WTC11 (cell line): ENCODE measurements at regions not wholly inside any gene's neighbourhood (a gene's known extent, or its start where the extent isn't known, plus 50 kb on each side); places are given as distances from the start of the nearest gene placed in this dataset.

Source experiments
- ATAC-seq: fragments of 200-7000 bp; cut with Tn5 transposase; 2 replicates; pipeline ENCODE4 v1.10.0; 2021; ENCODE audit warnings: mild to moderate bottlenecking, moderate library complexity
- CTCF ChIA-PET: fragments of 300-600 bp; sonication (Branson Sonifier 250); formaldehyde crosslinking; loops from one replicate; lab custom pipeline; 2021; ENCODE audit warnings: antibody characterized with exemption; lab: Charles Lee
- POLR2A ChIA-PET: fragments of 350-600 bp; sonication (Branson Sonifier 250); formaldehyde crosslinking; loops from one replicate; lab custom pipeline; 2021; ENCODE audit warnings: antibody characterized with exemption; lab: Charles Lee
- DNase-seq: peaks from one replicate; pipeline ENCODE4 v3.0.0; 2021; ENCODE audit warnings: low spot score
- H3K27ac Mint-ChIP-seq: 2 replicates; pipeline ENCODE4 v1.8.0; 2021; ENCODE audit warnings: mixed read lengths
- H3K27me3 Mint-ChIP-seq: 2 replicates; pipeline ENCODE4 v1.8.0; 2021; ENCODE audit warnings: low read depth, mild to moderate bottlenecking, moderate library complexity, mixed read lengths
- H3K36me3 Mint-ChIP-seq: 2 replicates; pipeline ENCODE4 v1.8.0; 2021; ENCODE audit warnings: mixed read lengths
- H3K4me1 Mint-ChIP-seq: 2 replicates; pipeline ENCODE4 v1.8.0; 2022; ENCODE audit warnings: mixed read lengths
- H3K4me3 Mint-ChIP-seq: 2 replicates; pipeline ENCODE4 v1.8.0; 2021; ENCODE audit warnings: mild to moderate bottlenecking, moderate library complexity, mixed read lengths
- H3K9me3 Mint-ChIP-seq: 2 replicates; pipeline ENCODE4 v1.8.0; 2021; ENCODE audit warnings: mixed read lengths
- ATF2 ChIP-seq: sonication (generic); formaldehyde crosslinking; IDR thresholded peaks from 2 replicates; pipeline ENCODE4 v1.8.1; 2022; ENCODE audit warnings: low read depth, missing genetic modification reagents, borderline replicate concordance
- CDX4 ChIP-seq: fragments of 250-450 bp; sonication (Bioruptor Pico); IDR thresholded peaks from 2 replicates; pipeline ENCODE4 v1.9.0; 2021; ENCODE audit warnings: moderate library complexity, mild to moderate bottlenecking, inconsistent platforms, borderline replicate concordance
- ELF4 ChIP-seq: sonication (generic); formaldehyde crosslinking; IDR thresholded peaks from 2 replicates; pipeline ENCODE4 v1.8.1; 2022; ENCODE audit warnings: low read depth, mild to moderate bottlenecking, moderate library complexity, missing genetic modification reagents
- FOXP4 ChIP-seq: sonication (generic); formaldehyde crosslinking; IDR thresholded peaks from 2 replicates; pipeline ENCODE4 v1.8.0; 2022; ENCODE audit warnings: mild to moderate bottlenecking, missing genetic modification reagents
- GRHL2 ChIP-seq: fragments of 250-450 bp; sonication (Bioruptor Pico); IDR thresholded peaks from 2 replicates; pipeline ENCODE4 v1.8.0; 2022; ENCODE audit warnings: mild to moderate bottlenecking, moderate library complexity; ENCODE audit not compliant: insufficient replicate concordance, severe bottlenecking
- KAT7 ChIP-seq: sonication (generic); formaldehyde crosslinking; IDR thresholded peaks from 2 replicates; pipeline ENCODE4 v1.8.1; 2023; ENCODE audit warnings: missing genetic modification reagents, mild to moderate bottlenecking, borderline replicate concordance
- MXD4 ChIP-seq: fragments of 250-450 bp; sonication (Bioruptor Pico); IDR thresholded peaks from 2 replicates; pipeline ENCODE4 v1.8.0; 2021; ENCODE audit warnings: mild to moderate bottlenecking, moderate library complexity, borderline replicate concordance
- NFYB ChIP-seq: sonication (generic); formaldehyde crosslinking; conservative IDR thresholded peaks from 2 replicates; pipeline ENCODE4 v1.8.0; 2022; ENCODE audit warnings: low read depth, missing genetic modification reagents
- SMAD3 ChIP-seq: sonication (generic); formaldehyde crosslinking; IDR thresholded peaks from 2 replicates; pipeline ENCODE4 v1.8.0; 2022; ENCODE audit warnings: missing genetic modification reagents, mild to moderate bottlenecking, borderline replicate concordance
- STAT6 ChIP-seq: sonication (generic); formaldehyde crosslinking; conservative IDR thresholded peaks from 2 replicates; pipeline ENCODE4 v1.8.1; 2023; ENCODE audit warnings: mild to moderate bottlenecking, low read depth, missing genetic modification reagents, moderate library complexity
- TEAD4 ChIP-seq: sonication (generic); formaldehyde crosslinking; IDR thresholded peaks from 2 replicates; pipeline ENCODE4 v1.8.0; 2022; ENCODE audit warnings: mild to moderate bottlenecking, missing genetic modification reagents
- ZNF121 ChIP-seq: sonication (generic); formaldehyde crosslinking; IDR thresholded peaks from 2 replicates; pipeline ENCODE4 v1.8.0; 2023; ENCODE audit warnings: missing genetic modification reagents
- ZNF416 ChIP-seq: fragments of 250-450 bp; sonication (Bioruptor Pico); IDR thresholded peaks from 2 replicates; pipeline ENCODE4 v1.9.0; 2021; ENCODE audit warnings: mild to moderate bottlenecking, inconsistent platforms
- ZNF532 ChIP-seq: fragments of 250-450 bp; sonication (Bioruptor Pico); IDR thresholded peaks from 2 replicates; pipeline ENCODE4 v1.9.0; 2021; ENCODE audit warnings: mild to moderate bottlenecking, borderline replicate concordance
- ZSCAN18 ChIP-seq: fragments of 250-450 bp; sonication (Bioruptor Pico); IDR thresholded peaks from 2 replicates; pipeline ENCODE4 v2.1.2; 2022; ENCODE audit warnings: mild to moderate bottlenecking, moderate library complexity
- TF ChIP-seq, protein P1 (sequence below): sonication (generic); formaldehyde crosslinking; IDR thresholded peaks from 2 replicates; pipeline ENCODE4 v1.8.1; 2022; ENCODE audit warnings: mild to moderate bottlenecking, moderate library complexity, missing genetic modification reagents
- TF ChIP-seq, protein P2 (sequence below): sonication (generic); formaldehyde crosslinking; IDR thresholded peaks from 2 replicates; pipeline ENCODE4 v1.8.1; 2022; ENCODE audit warnings: low read depth, mild to moderate bottlenecking, moderate library complexity, missing genetic modification reagents, borderline replicate concordance

DNA sequence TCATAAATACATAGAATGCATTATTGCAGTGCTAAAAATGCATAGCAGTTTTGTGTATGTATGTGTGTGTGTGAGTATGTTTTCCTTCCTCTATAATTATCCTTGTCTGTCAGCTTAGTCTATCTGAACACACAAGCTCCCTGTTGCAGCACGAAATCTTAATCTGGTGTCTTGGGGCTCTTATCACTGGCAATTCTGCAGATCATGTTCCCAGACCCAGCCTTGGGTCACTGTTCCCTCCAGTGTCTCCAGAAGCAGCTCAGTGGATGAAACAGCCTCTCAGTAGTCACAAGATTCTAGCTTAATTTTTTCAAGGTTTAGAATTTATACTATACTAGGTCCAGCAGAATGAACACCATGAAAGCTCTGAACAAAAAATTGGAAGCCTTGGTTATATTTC is 777.9 kb downstream of the MRPL39 start:
- ChIA-PET CTCF (no interaction called here), POLR2A (no interaction called here)
- ATAC-seq (no peak), DNase-seq (no peak)
- peaks cover 6% of the 10 kb centered on the region for H3K36me3 Mint-ChIP-seq
- no peaks in the 10 kb centered on the region for H3K27me3 Mint-ChIP-seq
- peaks cover 27% of the 10 kb centered on the region for H3K9me3 Mint-ChIP-seq
- H3K27ac Mint-ChIP-seq, result no peak overlapping the region
- H3K4me1 Mint-ChIP-seq, result no peaks in the 10 kb centered on the region
- TF ChIP-seq STAT6 (CRISPR knock-in tag), result no peak
- no peak for TF ChIP-seq ATF2 (CRISPR knock-in tag)
- TF ChIP-seq ZNF532 (CRISPR knock-in tag), result no peak
- no peak for TF ChIP-seq ZSCAN18 (CRISPR knock-in tag)
- no peak for TF ChIP-seq MXD4 (CRISPR knock-in tag)
- no peak for TF ChIP-seq ZNF416 (CRISPR knock-in tag)
- no peak for TF ChIP-seq ZNF121 (CRISPR knock-in tag)
- no peak for TF ChIP-seq FOXP4 (CRISPR knock-in tag)
- no peak for TF ChIP-seq SMAD3 (CRISPR knock-in tag)
- TF ChIP-seq NFYB (CRISPR knock-in tag), result no peak
- TF ChIP-seq, protein P1, sequence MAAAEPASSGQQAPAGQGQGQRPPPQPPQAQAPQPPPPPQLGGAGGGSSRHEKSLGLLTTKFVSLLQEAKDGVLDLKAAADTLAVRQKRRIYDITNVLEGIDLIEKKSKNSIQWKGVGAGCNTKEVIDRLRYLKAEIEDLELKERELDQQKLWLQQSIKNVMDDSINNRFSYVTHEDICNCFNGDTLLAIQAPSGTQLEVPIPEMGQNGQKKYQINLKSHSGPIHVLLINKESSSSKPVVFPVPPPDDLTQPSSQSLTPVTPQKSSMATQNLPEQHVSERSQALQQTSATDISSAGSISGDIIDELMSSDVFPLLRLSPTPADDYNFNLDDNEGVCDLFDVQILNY, result no peak
- TF ChIP-seq, all 79 proteins: peak for 0
- no peak overlapping the region for H3K4me3 Mint-ChIP-seq

DNA sequence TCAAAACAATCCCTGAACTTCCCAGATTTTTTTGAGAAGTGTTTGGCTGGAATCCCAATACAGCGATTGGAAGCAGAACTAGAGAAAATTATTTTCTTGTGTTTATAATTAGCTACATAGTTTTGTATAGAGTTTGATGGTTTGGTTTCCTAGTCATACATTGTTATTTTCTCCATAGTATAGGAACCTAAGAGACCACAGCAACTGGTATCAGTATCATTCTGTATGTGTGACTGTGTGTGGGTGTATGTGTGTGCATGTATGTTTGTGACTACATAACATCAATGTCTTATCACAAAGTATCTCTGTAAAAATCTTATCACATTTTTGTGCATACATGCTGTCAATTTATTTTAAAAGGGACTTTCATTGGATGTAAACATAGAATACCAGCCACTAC is 780.5 kb downstream of the MRPL39 start:
- Mint-ChIP-seq H3K27me3 (no peaks in the 10 kb centered on the region), H3K27ac (no peak overlapping the region)
- POLR2A ChIA-PET, result no interaction called here
- TF ChIP-seq ELF4 (no peak), TEAD4 (no peak), GRHL2 (no peak), KAT7 (CRISPR knock-in tag) (no peak), CDX4 (CRISPR knock-in tag) (no peak)
- TF ChIP-seq, protein P2, sequence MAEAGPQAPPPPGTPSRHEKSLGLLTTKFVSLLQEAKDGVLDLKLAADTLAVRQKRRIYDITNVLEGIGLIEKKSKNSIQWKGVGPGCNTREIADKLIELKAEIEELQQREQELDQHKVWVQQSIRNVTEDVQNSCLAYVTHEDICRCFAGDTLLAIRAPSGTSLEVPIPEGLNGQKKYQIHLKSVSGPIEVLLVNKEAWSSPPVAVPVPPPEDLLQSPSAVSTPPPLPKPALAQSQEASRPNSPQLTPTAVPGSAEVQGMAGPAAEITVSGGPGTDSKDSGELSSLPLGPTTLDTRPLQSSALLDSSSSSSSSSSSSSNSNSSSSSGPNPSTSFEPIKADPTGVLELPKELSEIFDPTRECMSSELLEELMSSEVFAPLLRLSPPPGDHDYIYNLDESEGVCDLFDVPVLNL (CRISPR knock-in tag), result no peak

More for the DNA sequence above, 780.5 kb downstream of the MRPL39 start:
- no peak for DNase-seq
- no peaks in the 10 kb centered on the region for H3K4me1 Mint-ChIP-seq
- H3K4me3 Mint-ChIP-seq, result no peak overlapping the region
- CTCF ChIA-PET, result no interaction called here
- peaks cover 13% of the 10 kb centered on the region for H3K36me3 Mint-ChIP-seq
- peaks cover 32% of the 10 kb centered on the region for H3K9me3 Mint-ChIP-seq
- ATAC-seq, result no peak
